ENCODE measurements at regions not wholly inside any gene's neighbourhood (a gene's known extent, or its start where the extent isn't known, plus 50 kb on each side); places are given as distances from the start of the nearest gene placed in this dataset.

- TF ChIP-seq EZH2 (IDR thresholded peaks at IDR 0.05; ENCODE audit: low read depth) (no peak), CTCF (conservative IDR thresholded peaks at IDR 0.05) (no peak)
Observed at GRCh38 chr2:6748406-6749067, 117.2 kb downstream of the CMPK2 start.

Measured in PC-9 (cell line).